ENCODE measurements at regions not wholly inside any gene's neighbourhood (a gene's known extent, or its start where the extent isn't known, plus 50 kb on each side); places are given as distances from the start of the nearest gene placed in this dataset.
"Not testable (repeated sequence)": the region's sequence is repeated elsewhere in the genome, so short reads cannot be mapped to it uniquely, and the experiment has no call there.

DNA sequence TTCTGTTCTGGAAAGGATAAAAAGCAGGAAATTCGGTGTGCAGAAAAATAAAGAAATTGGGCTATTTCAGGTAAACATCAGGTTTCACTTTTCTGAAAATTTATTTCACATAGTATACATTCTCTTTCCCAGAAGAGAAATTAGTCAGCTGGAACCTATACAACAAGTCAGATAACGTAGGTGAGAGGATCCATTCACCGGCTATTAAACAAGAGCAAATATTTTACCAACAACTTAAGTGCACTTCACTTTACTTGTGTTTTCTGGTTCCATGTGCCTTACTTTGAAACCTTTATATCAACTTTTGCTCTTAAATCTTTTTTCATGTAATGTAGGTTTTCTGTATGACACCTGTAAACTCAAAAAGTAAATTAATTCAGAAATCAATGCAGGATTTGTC, 839.7 kb downstream of the CDH11 start:
- no peak for DNase-seq

DNA sequence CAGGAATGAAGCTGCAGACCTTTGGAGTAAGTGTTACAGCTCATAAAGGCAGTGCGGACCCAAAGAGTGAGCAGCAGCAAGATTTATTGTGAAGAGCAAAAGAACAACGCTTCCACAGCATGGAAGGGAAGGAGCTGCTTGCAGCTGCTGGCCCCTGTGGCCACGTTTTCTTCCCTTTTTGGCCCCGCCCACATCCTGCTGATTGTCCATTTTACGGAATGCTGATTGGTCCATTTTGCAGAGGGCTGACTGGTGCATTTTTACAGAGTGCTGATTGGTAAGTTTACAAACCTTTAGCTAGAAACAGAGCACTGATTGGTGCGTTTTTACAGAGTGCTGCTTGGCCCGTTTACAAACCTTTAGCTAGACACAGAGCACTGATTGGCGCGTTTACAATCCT, 841.5 kb downstream of the CDH11 start:
- DNase-seq, result no peak

DNA sequence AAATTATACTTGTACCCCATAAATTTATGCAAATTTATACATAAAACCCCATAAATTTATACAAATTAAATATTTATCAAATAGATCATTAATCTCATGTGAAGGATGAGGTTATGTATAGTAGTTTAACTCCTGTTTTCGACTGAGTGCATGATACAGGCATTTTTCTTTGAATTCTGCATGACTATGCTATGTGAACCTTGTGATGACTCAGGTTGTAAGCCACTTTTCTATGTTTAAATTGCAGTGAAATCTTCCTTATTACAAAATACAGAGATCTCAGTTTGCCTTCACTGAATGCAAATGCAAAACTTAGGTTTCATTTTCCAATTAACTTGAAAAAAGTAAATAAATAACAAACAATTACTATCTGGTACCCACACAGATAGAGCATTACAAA, 843.7 kb downstream of the CDH11 start:
- DNase-seq, result no peak

DNA sequence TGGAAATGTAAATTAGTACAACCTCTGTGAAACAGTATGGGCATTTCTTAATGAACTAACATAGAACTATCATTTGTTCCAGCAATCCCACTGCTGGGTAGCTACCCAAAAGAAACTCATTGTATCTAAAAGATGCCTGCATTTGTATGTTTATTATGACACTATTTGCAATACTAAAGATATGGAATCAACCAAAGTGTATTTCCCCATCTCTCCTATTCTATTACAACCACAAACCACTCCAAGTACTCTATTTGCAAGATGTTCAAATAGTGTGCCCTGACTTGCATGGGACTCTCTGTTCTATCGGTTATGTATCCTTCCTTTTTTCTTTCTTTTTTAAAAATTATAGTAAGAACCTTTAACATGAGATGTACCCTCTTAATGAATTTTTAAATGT, 845.2 kb downstream of the CDH11 start:
- DNase-seq, result no peak

DNA sequence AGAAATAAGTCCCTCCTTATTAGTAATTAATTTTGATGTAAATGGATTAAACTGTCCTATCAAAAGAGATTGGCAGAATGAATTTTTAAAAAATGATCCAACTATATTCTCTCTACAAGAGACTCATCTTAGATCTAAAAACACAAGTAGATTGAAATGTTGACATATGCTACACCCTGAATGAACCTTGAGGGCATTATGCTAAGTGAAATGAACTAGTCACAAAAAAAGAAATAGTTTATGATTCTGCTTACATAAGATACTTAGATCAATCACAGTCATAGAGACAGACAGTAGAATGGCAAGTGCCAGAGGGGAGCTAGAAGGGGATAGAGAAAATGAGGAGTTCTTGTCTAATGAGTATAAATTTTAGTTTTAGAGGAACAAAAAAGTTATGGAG, 849.8 kb downstream of the CDH11 start:
- no peak for DNase-seq

DNA sequence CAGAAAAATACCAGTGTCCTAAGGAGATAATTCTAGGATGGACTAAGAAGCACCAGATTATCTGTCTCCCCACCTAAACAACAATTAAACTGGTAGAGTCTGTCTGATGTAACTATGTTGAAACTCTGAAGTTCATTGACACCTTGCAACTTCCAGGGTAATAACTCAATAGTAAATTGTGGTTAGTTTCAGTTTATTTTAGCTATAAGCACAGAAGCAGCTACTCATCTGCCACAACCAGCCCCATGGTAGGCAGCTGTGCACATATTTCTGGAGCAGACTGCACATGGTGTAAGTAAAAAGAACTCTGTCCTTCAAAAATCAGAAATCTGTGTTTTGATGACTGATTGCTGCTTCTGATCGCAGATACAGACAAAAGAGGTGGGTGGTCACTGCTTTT, 852.1 kb downstream of the CDH11 start:
- no peak for DNase-seq

DNA sequence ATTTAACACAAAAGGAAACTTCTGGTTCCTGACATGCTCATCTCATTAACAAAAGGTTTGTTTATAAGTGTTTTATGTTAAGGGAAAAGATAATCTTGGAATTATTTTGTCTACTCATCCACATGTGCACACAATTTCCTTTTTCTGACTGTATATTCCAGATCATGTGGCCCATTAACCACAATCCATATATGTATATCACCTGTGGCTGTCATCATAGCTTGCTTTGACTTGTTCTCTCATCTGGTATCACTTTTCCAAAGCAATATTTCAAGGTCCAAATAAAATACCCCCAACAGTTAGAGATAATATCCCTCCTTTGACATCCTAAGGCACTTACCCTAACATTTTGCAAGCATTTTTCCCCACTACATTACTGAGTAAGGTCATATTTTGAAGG, 856.1 kb downstream of the CDH11 start:
- no peak for DNase-seq

DNA sequence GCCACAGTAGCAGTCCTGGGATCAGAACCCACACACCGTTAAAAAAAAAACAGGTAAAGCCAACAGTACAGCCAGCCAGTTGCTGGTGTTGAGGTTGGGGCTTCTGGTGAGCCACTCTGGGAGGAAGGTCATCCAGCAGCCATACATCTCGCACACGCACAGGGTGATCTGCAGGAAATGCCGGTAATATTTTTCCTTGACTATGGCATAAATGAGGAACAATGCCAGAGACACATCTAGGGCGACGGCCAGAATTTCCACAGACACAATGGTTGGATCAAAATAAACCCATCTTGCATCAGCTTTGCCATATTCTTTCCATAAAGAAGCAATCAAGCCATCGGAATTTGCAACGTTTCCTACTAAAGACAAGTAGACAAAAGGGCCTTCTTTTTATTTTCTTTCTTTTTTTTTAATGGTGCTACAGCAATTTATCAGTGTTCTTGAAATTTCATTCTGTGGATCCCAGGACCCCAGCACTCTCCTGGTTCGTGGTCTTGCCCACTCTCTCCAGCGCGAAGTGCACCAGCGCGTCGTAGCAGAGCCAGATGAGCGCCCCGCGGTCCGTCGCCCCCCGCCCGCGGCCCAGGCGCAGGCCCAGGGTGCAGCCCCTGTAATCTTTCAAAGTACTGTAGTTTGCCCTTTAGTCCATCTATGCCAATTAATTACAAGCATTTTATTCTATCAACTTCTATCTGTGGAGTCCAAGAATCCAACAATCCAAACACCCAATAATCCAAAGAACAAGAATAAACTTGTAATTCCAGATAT, 861.0 kb downstream of the CDH11 start:
- DNase-seq, result not testable (repeated sequence)

DNA sequence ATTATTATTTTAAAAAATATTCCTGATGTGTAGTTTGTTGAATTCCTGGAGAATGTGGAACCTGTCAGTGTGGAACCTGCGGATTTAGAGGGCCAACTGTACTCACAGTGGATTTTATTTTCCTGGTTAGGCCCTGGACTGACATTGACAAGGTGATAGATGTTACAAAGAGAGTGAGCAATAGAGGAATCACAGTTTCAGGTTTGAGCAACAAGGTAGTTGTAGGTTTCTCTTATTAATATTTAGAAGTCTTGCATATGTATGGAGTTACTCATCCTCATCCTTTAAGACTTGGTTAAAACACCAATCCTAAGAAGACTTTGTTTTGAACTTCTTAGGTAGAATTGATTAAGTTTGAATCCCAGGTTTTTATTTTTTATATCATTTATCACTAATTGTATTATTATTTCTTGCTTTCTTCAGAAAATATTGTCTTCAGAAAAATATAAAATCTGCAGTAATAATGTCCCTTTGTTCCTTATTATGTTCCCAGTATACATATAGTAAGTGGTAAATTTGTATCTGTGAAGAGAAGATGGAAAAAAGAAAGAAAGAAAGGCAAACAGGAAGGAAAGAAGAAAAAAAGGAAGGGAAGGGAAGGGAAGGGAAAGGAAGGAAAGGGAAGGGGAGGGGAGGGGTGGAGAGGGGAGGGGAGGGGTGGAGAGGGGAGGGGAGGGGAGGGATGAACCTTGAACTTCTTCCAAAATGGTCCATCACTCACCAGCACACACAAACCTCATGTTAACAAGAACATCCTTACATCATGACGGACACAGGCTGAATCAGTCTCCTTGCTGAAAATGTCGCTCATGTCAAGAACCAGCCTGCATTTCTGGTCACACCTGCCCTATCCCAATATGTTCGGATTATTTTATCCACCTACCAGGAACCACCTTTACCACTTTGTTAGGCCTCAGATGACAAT, 867.2 kb downstream of the CDH11 start:
- DNase-seq, result no peak

DNA sequence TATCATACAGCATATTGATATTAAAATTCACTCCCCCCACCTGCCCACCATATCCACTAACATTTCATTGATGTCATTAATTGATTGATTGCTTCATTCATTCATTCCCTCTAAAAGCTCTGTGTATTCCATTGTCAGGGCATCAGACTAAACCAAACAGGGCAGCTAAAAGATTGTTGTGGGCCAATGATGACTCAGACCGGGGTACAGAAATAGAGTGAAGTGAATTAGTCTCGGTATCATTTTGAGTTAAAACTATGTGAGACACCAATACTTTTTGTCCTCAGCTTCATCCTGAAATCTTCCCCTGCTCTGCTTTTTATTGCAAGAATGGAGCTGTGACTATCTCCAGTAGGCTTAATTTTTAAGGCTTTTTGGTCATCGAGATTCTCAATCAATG, 868.3 kb downstream of the CDH11 start:
- DNase-seq, result no peak

DNA sequence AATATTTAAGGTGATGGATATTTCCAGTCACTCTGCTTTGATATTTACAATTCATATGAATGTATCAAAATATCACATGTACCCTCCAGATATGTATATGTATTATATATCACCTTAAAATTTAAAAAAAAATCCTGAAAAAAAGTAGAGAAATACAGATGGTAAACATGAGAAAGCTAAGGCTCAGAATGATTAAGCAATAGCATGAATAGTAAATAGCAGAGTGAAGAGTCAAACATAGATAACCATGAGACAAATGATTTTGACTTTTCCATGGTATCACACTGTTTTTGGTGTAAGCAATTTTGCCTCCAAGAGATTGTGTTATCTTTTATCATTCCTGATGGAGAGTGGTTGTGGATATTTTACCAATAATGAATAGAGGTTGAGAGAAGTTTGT, 868.8 kb downstream of the CDH11 start:
- DNase-seq, result no peak

DNA sequence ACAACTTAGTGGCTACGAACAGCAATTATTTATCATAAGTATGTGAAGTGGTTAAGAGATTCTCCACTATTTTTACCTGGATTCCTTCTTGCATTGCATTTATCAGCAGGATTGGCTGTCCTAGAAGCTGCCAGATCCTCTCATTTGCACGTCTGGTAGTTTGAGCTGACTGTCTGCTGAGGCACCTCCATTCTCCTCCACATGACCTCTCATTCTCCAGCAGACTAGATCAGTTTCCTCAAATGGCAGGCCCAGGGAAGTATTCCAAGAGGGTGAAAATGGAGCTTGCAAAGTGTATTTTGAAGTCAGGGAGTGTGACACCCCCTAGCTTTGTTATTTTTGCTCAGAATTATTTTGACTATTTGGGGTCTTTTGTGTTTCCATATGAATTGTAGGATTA, 870.1 kb downstream of the CDH11 start:
- DNase-seq, result no peak

DNA sequence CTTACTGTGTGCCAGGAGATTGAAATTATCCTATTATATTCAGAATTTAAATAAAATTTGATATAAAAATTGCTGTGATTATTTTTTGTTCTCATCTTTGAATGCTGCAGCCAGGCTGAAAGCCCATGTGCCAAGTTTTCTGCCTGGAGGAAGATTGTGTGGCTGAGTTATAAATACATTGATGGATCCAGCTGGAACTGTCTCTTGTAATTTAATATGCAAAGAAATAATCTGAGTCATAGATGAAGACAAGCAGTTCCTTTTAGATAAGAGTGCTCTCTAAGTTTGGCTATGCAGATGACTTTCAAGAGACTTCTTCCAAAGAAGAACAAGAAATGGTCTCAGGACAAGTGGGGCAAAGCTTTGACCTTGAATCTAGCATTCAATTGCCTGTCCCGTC, 871.0 kb downstream of the CDH11 start:
- DNase-seq, result no peak

DNA sequence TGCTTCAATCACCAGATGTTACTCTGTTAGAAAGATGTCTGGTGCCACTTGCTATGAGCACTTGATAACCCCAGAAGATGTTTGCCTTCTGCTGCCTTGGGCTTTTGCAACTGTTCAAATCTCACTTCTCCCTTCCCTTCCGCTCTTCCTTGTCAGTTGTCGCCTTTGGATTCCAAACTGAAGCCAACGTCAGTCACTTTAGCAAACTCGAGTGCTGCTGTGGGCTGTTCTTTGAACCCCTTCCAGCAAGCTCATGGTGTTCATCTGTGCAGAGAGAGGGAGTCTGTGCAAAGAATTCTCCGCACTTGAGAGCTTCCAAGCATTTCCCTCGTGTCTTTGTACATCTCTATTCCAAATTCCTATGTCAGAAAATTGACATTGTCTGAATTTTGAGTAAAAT, 879.4 kb downstream of the CDH11 start:
- no peak for DNase-seq

DNA sequence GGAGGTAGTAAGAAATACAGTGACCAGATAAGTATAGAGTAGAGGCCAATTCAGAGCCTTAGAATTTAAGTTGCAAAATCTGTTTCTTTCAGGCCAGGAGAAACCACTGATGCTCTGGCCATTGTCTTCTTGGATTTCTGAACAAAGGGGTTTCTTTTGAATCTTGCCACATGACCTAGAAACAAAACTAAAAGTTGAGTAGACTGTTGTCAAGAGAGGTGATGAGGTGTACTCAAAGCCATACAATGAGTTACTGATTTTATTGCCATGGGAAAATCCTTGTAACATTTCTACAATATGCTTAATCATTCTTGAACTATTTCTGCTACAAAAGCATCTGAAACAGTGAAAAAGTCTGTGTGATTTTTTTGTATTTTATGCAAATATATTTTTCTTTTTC, 881.3 kb downstream of the CDH11 start:
- no peak for DNase-seq

DNA sequence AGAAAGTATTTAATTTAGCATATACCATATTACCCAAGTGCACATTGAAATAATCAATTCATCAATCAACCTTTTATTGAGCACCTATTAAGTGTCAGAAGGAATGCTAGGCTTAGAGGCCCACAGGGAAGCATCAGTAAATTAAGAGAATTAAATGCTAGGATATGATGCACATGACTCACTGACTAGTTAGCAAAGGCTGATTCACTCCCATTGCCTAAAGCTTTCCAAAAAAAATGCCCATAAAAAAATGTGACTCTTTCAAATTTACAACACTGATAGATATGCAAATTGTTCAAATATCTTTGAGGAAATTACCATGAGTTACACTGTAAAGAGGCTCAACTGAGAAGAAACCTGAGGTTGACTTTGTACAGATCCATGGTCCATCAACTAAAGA, 883.3 kb downstream of the CDH11 start:
- DNase-seq, result no peak

DNA sequence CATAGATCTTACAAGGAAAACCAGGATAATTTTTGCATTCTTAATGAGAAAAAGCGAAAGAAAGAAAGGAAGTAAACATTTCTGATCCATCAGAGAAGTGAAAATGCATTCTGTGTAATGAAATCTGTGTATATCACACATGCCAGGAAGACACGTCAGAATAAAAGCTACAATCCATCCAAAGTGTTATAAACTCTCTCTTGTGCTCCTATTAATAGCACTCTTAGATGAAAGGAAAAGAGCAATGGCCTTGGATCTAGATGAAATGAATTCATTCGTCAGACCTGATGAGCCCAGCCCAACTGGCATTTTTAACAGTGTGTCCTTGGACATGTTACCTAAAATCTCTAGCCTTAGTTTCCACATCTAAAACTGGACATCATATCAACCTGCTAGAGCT, 885.5 kb downstream of the CDH11 start:
- no peak for DNase-seq

DNA sequence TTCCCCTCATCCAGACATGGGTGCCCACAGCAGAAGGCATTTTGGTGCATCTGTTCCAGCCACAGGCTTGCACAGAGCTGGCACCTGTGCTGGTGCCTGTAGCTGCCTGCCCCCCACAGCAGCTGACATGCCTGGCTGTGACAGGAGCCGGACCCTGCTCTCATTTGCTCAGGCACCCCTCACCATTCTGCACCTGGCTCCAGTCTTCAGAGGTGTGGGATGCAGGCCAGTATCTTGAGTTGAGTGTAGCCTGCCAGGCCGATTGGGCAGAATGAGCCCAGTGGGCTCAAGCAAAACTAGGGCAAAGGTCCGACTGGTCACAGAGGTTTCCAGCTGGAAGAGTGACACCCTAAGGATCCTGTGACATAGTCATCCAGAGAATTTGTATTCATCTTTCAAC, 887.7 kb downstream of the CDH11 start:
- DNase-seq, result no peak

DNA sequence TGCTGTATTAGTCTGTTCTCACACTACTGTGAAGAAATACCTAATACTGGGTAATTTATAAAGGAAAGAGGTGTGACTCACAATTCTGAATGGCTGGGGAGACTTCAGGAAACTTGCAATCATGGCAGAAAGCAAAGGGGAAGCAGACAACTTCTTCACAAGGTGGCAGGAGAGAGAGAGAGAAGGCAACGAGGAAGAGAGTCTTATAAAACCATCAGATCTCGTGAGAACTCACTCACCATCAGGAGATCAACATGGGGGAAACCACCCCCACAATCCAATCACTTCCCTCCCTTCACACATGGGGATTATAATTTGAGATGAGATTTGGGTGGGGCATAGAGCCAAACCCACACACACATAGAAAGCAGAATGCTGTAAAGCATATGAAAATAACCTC, 896.2 kb downstream of the CDH11 start:
- DNase-seq, result no peak

DNA sequence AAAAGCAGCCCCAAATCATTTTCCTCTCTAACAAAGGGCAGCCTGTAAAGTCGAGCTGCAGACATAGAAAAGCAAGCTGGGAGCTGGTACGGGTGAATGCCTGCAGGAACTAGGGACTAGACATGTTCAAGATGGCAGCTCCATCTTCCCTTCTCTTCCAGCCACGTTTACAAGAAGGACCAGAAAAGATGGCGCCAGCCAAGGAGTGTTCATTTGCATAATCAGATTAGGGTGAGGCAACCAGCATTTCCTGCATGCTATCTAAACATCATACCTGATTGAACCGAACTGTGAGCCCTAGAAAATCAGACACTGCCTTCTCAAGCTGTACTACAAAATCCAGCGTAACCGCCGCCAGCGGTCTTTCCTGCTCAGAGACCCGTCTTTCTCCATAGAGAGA, 896.8 kb downstream of the CDH11 start:
- DNase-seq, result no peak

DNA sequence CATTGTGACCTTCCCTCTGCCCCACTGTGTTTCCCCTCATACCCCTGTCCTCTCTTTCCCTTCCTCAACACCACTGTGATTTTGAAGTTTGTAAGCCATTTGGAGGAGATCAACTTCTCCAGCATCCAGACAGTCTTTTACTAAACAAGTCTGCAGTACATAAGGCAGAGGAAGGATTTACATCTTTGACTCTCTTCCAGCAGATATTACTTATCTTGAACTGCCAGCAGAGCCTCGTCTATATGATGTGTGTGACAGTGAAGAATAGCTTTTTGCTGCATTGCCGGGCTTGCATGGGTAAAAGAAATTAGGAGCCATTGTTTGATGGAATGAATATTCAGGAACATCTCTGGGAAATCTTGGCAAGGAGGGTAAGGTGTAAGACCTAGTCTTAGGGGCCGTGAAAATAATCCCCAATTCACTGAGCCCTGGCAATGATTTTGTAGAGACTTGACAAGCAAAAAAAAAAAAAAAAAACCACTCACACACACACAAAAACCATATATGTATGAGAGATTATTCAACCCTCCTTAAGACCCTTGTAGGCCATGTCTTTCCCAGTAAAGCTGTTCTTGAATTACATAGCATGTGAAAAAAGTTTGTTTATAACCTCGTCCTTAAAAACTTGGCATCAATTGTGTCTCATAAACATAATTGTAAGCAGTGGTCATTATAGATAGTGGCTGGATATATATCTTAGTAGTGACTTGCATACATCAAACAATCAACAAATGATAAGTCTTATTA, 903.9 kb downstream of the CDH11 start:
- DNase-seq, result no peak

DNA sequence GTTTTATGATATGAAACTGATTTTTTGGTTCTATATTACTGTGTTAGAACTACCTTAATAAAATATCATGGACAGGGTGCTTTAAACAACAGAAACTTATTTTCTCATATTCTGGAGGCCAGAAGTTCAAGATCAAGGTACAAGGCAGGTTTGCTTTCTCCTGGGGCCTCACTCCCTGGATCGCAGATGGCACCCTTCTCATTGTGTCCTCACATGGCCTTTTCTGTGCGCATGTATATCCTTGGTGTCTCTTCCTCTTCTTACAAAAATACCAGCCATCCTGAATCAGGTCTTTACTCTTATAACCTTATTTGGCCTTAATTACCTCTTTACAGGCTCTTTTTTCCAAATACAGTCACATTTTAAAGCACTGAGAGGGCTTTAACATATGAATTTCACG, 906.1 kb downstream of the CDH11 start:
- DNase-seq, result no peak

DNA sequence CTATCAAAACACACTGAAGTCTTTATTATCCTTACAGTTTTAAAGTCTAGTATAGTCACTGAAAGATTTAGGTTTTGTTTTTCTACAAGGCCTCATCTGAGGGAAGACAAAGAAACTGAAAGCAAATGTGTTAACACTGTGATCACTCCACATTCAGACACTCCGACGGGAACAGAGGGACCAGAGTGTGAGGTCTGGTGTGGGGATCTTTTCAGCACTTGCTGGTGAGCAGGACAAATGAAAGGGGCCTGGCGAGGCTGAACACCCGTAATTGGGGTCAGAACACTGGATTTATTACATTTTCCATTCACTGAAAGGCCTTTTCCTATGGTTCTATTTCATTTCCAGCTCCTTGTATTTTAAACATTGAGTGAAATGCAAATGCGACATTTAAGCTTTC, 910.5 kb downstream of the CDH11 start:
- DNase-seq, result no peak

DNA sequence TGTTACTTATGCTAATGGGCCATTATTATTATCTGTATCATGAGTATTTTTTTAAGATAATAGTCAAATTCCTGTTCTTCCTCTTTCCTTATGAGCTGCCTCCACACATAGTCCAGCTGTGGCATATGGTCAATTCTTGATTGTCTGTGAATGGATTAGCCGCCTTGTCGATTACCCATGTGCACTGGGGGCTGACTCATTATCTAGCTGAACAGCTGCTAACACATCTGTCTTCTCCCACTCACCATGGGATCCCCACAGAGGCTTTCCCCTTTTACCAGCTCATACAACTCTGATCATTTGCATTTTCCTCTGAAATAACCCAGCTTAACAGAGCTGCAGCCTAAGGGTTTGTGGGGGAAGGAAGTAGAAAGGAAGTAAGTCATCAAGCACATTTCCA, 915.0 kb downstream of the CDH11 start:
- no peak for DNase-seq
